H1 (cell line): ENCODE measurements at regions not wholly inside any gene's neighbourhood (a gene's known extent, or its start where the extent isn't known, plus 50 kb on each side); places are given as distances from the start of the nearest gene placed in this dataset.

Source experiments
- CTCF ChIA-PET: fragments of 300-600 bp; sonication (Branson Sonifier 250); formaldehyde crosslinking; loops from one replicate; lab custom pipeline; 2021; ENCODE audit not compliant: partially characterized antibody; lab: Charles Lee
- POLR2A ChIA-PET: fragments of 300-600 bp; sonication (Branson Sonifier 250); formaldehyde crosslinking; loops from one replicate; lab custom pipeline; 2021; ENCODE audit warnings: inconsistent platforms; ENCODE audit not compliant: partially characterized antibody; lab: Charles Lee
- DNase-seq, 2 experiments: peaks; one replicate each; pipeline versions ENCODE4 v3.0.0 to v3.0.0-alpha.2; 2010 to 2022; ENCODE audit warnings: low spot score in 2 of 2, low read depth in 1 of 2, mixed read lengths in 1 of 2
- FAIRE-seq: peaks from 2 replicates; lab custom pipeline; 2011; peaks lifted over from hg19 to GRCh38; lab: Jason Lieb, UNC
- H2AFZ ChIP-seq: 2 replicates; pipeline ENCODE4 v1.8.1; 2012; ENCODE audit warnings: low read length, inconsistent platforms
- H2AK5ac ChIP-seq: 2 replicates; pipeline ENCODE4 v1.6.1; 2013; ENCODE audit warnings: low read depth, low read length
- H2BK120ac ChIP-seq: replicated peaks from 2 replicates; pipeline ENCODE3; 2013; ENCODE audit warnings: low read depth, low read length, inconsistent platforms
- H2BK12ac ChIP-seq: 2 replicates; pipeline ENCODE4 v1.6.1; 2013; ENCODE audit warnings: low read depth, low read length
- H2BK15ac ChIP-seq: 2 replicates; pipeline ENCODE4 v1.6.1; 2013; ENCODE audit warnings: low read length
- H2BK20ac ChIP-seq: 2 replicates; pipeline ENCODE4 v1.6.1; 2013; ENCODE audit warnings: low read length
- H2BK5ac ChIP-seq: 2 replicates; pipeline ENCODE4 v1.6.1; 2013; ENCODE audit warnings: low read depth, low read length
- H3K14ac ChIP-seq: 2 replicates; pipeline ENCODE4 v1.6.1; 2013; ENCODE audit warnings: inconsistent platforms; ENCODE audit not compliant: insufficient read length
- H3K18ac ChIP-seq: 2 replicates; pipeline ENCODE4 v1.6.1; 2013; ENCODE audit warnings: low read length; ENCODE audit errors: extremely low read depth
- H3K23ac ChIP-seq: 2 replicates; pipeline ENCODE4 v1.6.1; 2013; ENCODE audit warnings: inconsistent platforms; ENCODE audit not compliant: insufficient read length
- H3K23me2 ChIP-seq: 2 replicates; pipeline ENCODE4 v1.6.1; 2013; ENCODE audit warnings: low read depth, low read length
- H3K27ac ChIP-seq: 2 replicates; pipeline ENCODE4 v1.6.1; 2011; ENCODE audit warnings: low read depth, low read length, inconsistent platforms
- H3K27me3 ChIP-seq, 4 experiments: replicated peaks in 1 of 4; 1 replicate in 1 of 4; 2 replicates in 3 of 4; pipeline versions ENCODE4 v1.6.1 to v1.8.1; 2011 to 2013; ENCODE audit warnings: low read length in 3 of 4, mild to moderate bottlenecking in 3 of 4, inconsistent platforms in 2 of 4, mixed read lengths in 2 of 4, moderate library complexity in 1 of 4; ENCODE audit not compliant: control insufficient read depth in 3 of 4, insufficient read depth in 3 of 4; ENCODE audit errors: extremely low read depth in 1 of 4
- H3K36me3 ChIP-seq, 4 experiments: 2 replicates each; pipeline versions ENCODE4 v1.6.1 to v1.8.1; 2011 to 2013; ENCODE audit warnings: mild to moderate bottlenecking in 4 of 4, low read length in 3 of 4, moderate library complexity in 2 of 4, control low read depth in 1 of 4, inconsistent platforms in 1 of 4; ENCODE audit not compliant: insufficient read depth in 4 of 4, control insufficient read depth in 2 of 4
- H3K4ac ChIP-seq: replicated peaks from 2 replicates; pipeline ENCODE3; 2013; ENCODE audit warnings: low read length, low read depth, mixed read lengths, inconsistent platforms; ENCODE audit not compliant: insufficient read length
- H3K4me1 ChIP-seq, 4 experiments: replicated peaks in 1 of 4; 1 replicate in 1 of 4; 2 replicates in 3 of 4; pipeline versions ENCODE4 v1.6.1 to v1.8.1; 2011 to 2013; ENCODE audit warnings: low read length in 3 of 4, inconsistent platforms in 2 of 4, mixed read lengths in 1 of 4; ENCODE audit not compliant: insufficient read depth in 4 of 4, control insufficient read depth in 3 of 4
- H3K4me2 ChIP-seq, 2 experiments: 2 replicates each; pipeline versions ENCODE4 v1.6.1 to v1.8.1; 2011 to 2013; ENCODE audit warnings: low read depth in 2 of 2, low read length in 2 of 2, control low read depth in 1 of 2, inconsistent platforms in 1 of 2, mild to moderate bottlenecking in 1 of 2; ENCODE audit not compliant: insufficient read depth in 1 of 2
- H3K4me3 ChIP-seq, 4 experiments: fragments of 200-600, 300-600 bp in 1 of 4; sonication (generic), shearing (Covaris generic), sonication (Bioruptor Twin) in 1 of 4; 2 replicates each; pipeline versions ENCODE4 v1.5.1 to v1.8.1; 2011 to 2016; ENCODE audit warnings: low read length in 4 of 4, low read depth in 3 of 4, control low read depth in 2 of 4, inconsistent platforms in 2 of 4, mild to moderate bottlenecking in 2 of 4, mixed read lengths in 1 of 4, moderate library complexity in 1 of 4; ENCODE audit not compliant: insufficient read depth in 2 of 4; ENCODE audit errors: extremely low read depth in 1 of 4
- H3K56ac ChIP-seq: replicated peaks from 2 replicates; pipeline ENCODE3; 2013; ENCODE audit warnings: low read depth, mild to moderate bottlenecking, mixed read lengths, low read length, inconsistent platforms; ENCODE audit not compliant: insufficient read length
- H3K79me1 ChIP-seq: 2 replicates; pipeline ENCODE4 v1.6.1; 2013; ENCODE audit warnings: low read depth, low read length, control low read depth
- H3K79me2 ChIP-seq, 2 experiments: 2 replicates each; pipeline versions ENCODE4 v1.6.1 to v1.8.1; 2012 to 2013; ENCODE audit warnings: low read length in 2 of 2, mild to moderate bottlenecking in 2 of 2, inconsistent platforms in 1 of 2; ENCODE audit not compliant: insufficient read depth in 2 of 2, control insufficient read depth in 1 of 2
- H3K9ac ChIP-seq, 4 experiments: replicated peaks in 1 of 4; 1 replicate in 1 of 4; 2 replicates in 3 of 4; pipeline versions ENCODE4 v1.6.1 to v1.8.1; 2011 to 2013; ENCODE audit warnings: low read depth in 3 of 4, low read length in 3 of 4, control low read depth in 2 of 4, mild to moderate bottlenecking in 2 of 4, moderate library complexity in 2 of 4, inconsistent platforms in 1 of 4; ENCODE audit errors: extremely low read depth in 1 of 4
- H3K9me3 ChIP-seq, 2 experiments: 2 replicates each; pipeline versions ENCODE4 v1.6.1 to v1.8.1; 2012 to 2013; ENCODE audit warnings: mild to moderate bottlenecking in 2 of 2, moderate library complexity in 2 of 2, control low read depth in 1 of 2, inconsistent platforms in 1 of 2, low read depth in 1 of 2, low read length in 1 of 2, mixed read lengths in 1 of 2; ENCODE audit not compliant: insufficient read depth in 2 of 2
- H4K20me1 ChIP-seq, 2 experiments: replicated peaks in 1 of 2; 2 replicates each; pipeline versions ENCODE3 to v1.8.1; 2011 to 2013; ENCODE audit warnings: inconsistent platforms in 2 of 2, low read length in 2 of 2, mild to moderate bottlenecking in 1 of 2; ENCODE audit not compliant: insufficient read depth in 2 of 2, control insufficient read depth in 1 of 2
- H4K5ac ChIP-seq: 2 replicates; pipeline ENCODE4 v1.6.1; 2013; ENCODE audit warnings: low read length, low read depth, mixed read lengths, inconsistent platforms; ENCODE audit not compliant: insufficient read length
- H4K8ac ChIP-seq: 2 replicates; pipeline ENCODE4 v1.8.0; 2013; ENCODE audit warnings: mild to moderate bottlenecking, moderate library complexity, low read length, inconsistent platforms; ENCODE audit not compliant: insufficient read depth; ENCODE audit errors: extremely low read depth
- H4K91ac ChIP-seq: replicated peaks from 2 replicates; pipeline ENCODE3; 2013; ENCODE audit warnings: low read length, mixed read lengths, inconsistent platforms; ENCODE audit not compliant: insufficient read length
- RNF2 ChIP-seq: fragments of 200-900, 300-1000 bp; sonication (generic); IDR thresholded peaks from 2 replicates; pipeline ENCODE4 v1.7.1; 2016; ENCODE audit warnings: borderline replicate concordance, low read depth, mild to moderate bottlenecking, antibody characterized with exemption, low read length; ENCODE audit not compliant: poor library complexity, severe bottlenecking; ENCODE audit errors: missing control alignments
- TCF12 ChIP-seq: IDR thresholded peaks from 2 replicates; pipeline ENCODE4 v1.6.1; 2011; ENCODE audit warnings: low read depth, mild to moderate bottlenecking, low read length
- WGBS, 2 experiments: shearing (Covaris generic) in 1 of 2; methylation state at CpG; one replicate each; pipeline versions ENCODE4 v1.1.6 to v1.1.7; 2013 to 2015; ENCODE audit warnings: low lambda C conversion rate in 2 of 2, mixed read lengths in 2 of 2, inconsistent platforms in 1 of 2, low coverage in 1 of 2, missing lambda C conversion rate in 1 of 2; ENCODE audit not compliant: insufficient replicate concordance in 2 of 2, insufficient coverage in 1 of 2, insufficient read length in 1 of 2; ENCODE audit errors: extremely low coverage in 1 of 2, missing lambda C conversion rate in 1 of 2; 5-methylcytosine and 5-hydroxymethylcytosine counted together

DNA sequence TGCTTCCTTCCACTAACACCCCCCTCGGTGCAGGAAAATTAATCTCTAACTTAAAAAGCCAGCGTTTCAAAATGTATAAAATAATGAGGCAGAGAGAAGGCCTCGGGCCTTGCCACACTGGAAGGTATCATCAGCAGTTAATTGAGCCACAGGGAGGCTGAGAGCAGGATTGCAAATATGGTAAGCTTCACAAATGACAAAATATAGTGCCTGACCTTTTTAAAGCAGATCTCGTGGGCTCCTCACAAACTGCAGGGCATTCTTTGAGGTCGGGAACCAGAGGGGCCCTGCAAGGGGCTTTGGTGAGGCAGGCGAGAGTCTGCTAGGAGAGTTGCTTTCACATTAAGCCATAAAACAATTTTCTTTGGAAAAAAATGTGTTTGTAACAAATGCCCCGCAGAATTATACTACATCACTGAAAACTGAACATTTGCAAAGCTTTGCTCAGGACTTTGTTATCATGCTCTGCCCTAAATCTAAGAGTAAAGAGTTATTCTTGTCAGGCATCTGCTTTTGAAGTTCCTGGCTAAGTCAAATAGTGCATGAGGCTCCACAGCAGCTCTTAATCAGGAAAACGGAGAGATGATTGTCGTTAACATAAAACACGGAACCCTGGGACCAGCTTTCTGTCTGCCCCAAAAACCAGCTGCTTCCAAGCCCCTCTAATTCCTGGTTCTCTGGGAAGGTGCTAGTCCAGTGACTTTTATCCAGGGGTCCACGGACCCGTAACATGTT is 61.4 kb upstream of the SYT13 start:
- Histone ChIP-seq H3K9ac (no peak overlapping the region), H4K20me1 (no peaks in the 10 kb centered on the region), H3K4me2 (no peak overlapping the region), H2BK15ac (no peak overlapping the region), H3K23ac (no peak overlapping the region), H3K4me3 (0 out of 8 replicates have a peak overlapping the region, but pooled peaks of 1 of the 4 experiments have one; percentile 3), H3K14ac (no peak overlapping the region), H4K91ac (no peak overlapping the region), H3K4ac (no peak overlapping the region), H3K36me3 (no peaks in the 10 kb centered on the region), H3K18ac (no peak overlapping the region), H3K27ac (no peak overlapping the region), H3K56ac (no peak overlapping the region), H4K8ac (no peak overlapping the region), H2BK5ac (no peak overlapping the region), H3K79me1 (no peaks in the 10 kb centered on the region), H2BK12ac (no peak overlapping the region), H4K5ac (no peak overlapping the region), H3K79me2 (no peaks in the 10 kb centered on the region), H3K4me1 (peaks cover 0 to 15% (median 3%) of the 10 kb centered on the region in 4 experiments; a peak in 4 of 7 replicates), H2AK5ac (no peak overlapping the region), H2BK120ac (no peak overlapping the region), H3K23me2 (no peaks in the 10 kb centered on the region; the same call in 1 of the 2 replicates), H2BK20ac (no peak overlapping the region), H2AFZ (no peak overlapping the region), H3K9me3 (no peaks in the 10 kb centered on the region), H3K27me3 (no peaks in the 10 kb centered on the region; a peak in 1 of 7 replicates)
- WGBS, 2 experiments = 74% methylated on average over 12 of the region's 12 CpGs; no CpG with 5 or more reads in 1 of the 2 experiments
- ChIA-PET CTCF (interaction anchor here (0.6 to 1.2 kb wide), 2 partner anchors 9 to 209 kb away, joined by 3 to 4 read pairs; no protein-coding TSS in a partner anchor), POLR2A (no interaction called here)
- FAIRE-seq (no peak), DNase-seq (peak in 1 of 2 experiments; percentile 38)
- TF ChIP-seq RNF2 = no peak
- TF ChIP-seq TCF12 = no peak
